A673 (cell line): ENCODE measurements at regions not wholly inside any gene's neighbourhood (a gene's known extent, or its start where the extent isn't known, plus 50 kb on each side); places are given as distances from the start of the nearest gene placed in this dataset.

Source experiments
- BruUV-seq: library from RNA; stranded (reverse); fragments of 400-500 nt; replicated peaks from 2 replicates; lab custom pipeline; 2021; lab: Mats Ljungman, UMichigan
- CTCF ChIA-PET: fragments of 300-600 bp; sonication (Branson Sonifier 250); formaldehyde crosslinking; loops from one replicate; lab custom pipeline; 2022; ENCODE audit warnings: antibody characterized with exemption; lab: Charles Lee
- POLR2A ChIA-PET: fragments of 300-600 bp; sonication (Branson Sonifier 250); formaldehyde crosslinking; loops from one replicate; lab custom pipeline; 2022; ENCODE audit warnings: antibody characterized with exemption; ENCODE audit not compliant: low non-redundant PET; lab: Charles Lee
- DNase-seq: peaks from one replicate; pipeline ENCODE4 v3.0.0-alpha.2; 2015; ENCODE audit warnings: low spot score
- H3K27ac ChIP-seq: fragments of 200-600 bp; sonication (generic); 2 replicates; pipeline ENCODE4 v1.5.1; 2016; ENCODE audit warnings: mixed run types, low read depth, mild to moderate bottlenecking, mixed read lengths, antibody characterized with exemption, low read length; ENCODE audit not compliant: poor library complexity, severe bottlenecking
- H3K27me3 ChIP-seq: fragments of 200-600 bp; sonication (generic); replicated peaks from 2 replicates; pipeline ENCODE4 v1.6.1; 2017; ENCODE audit warnings: mixed run types, low read depth, mild to moderate bottlenecking, mixed read lengths, antibody characterized with exemption, low read length; ENCODE audit not compliant: insufficient read depth, poor library complexity
- H3K36me3 ChIP-seq: fragments of 200-600 bp; sonication (generic); 2 replicates; pipeline ENCODE4 v1.6.1; 2016; ENCODE audit warnings: mixed run types, mild to moderate bottlenecking, mixed read lengths, antibody characterized with exemption, low read length; ENCODE audit not compliant: insufficient read depth, poor library complexity, severe bottlenecking
- H3K4me1 ChIP-seq: fragments of 200-600 bp; sonication (generic); 2 replicates; pipeline ENCODE4 v1.6.1; 2017; ENCODE audit warnings: mixed run types, mild to moderate bottlenecking, mixed read lengths, antibody characterized with exemption, low read length; ENCODE audit not compliant: insufficient read depth, poor library complexity, severe bottlenecking
- H3K4me3 ChIP-seq: fragments of 200-600 bp; sonication (generic); 2 replicates; pipeline ENCODE4 v1.5.1; 2016; ENCODE audit warnings: low read depth, mixed run types, mild to moderate bottlenecking, mixed read lengths, low read length; ENCODE audit not compliant: poor library complexity, severe bottlenecking
- H3K9me3 ChIP-seq: fragments of 200-600 bp; sonication (generic); 2 replicates; pipeline ENCODE4 v1.6.1; 2016; ENCODE audit warnings: mixed run types, low read depth, mild to moderate bottlenecking, mixed read lengths, antibody characterized with exemption, low read length; ENCODE audit not compliant: poor library complexity, severe bottlenecking
- EZH2 ChIP-seq: fragments of 200-600 bp; sonication (generic); IDR thresholded peaks from 2 replicates; pipeline ENCODE4 v1.6.1; 2017; ENCODE audit warnings: borderline replicate concordance, low read depth, mild to moderate bottlenecking, mixed read lengths, antibody characterized with exemption, low read length; ENCODE audit not compliant: poor library complexity, severe bottlenecking
- intact Hi-C: fragments of 100-400 bp; cut with micrococcal nuclease; formaldehyde crosslinking; loops from one replicate; pipeline ENCODE4 v1.10.0; 2022; ENCODE audit not compliant: unreplicated experiment
- TF ChIP-seq, protein P1 (sequence below): fragments of 300-800, 200-600 bp; sonication (generic); conservative IDR thresholded peaks from 2 replicates; pipeline ENCODE4 v1.5.1; 2017; ENCODE audit warnings: low read depth, mild to moderate bottlenecking, antibody characterized with exemption, low read length, moderate library complexity, mixed read lengths

DNA sequence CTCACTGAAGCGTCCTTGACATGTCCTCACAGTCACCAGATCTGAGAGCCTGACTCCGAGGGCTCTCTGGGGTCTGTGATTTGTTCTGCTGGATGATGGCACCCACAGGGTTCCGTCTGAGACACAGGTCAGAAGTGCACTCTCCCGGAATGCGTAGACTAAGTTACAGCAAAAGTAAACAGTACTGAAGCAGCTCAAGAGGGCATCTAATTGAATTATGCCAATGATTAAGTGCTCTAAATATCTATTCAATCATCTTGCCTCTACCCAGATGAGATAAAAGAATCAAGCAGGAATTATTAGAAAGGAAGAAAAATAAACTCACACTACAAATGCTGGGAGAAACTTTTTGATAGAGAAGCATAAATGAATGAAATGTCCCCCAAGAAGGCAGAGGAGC, 544.1 kb downstream of the SOX11 start:
- intact Hi-C loops, result no loop called here
- POLR2A ChIA-PET, result no interaction called here
- Histone ChIP-seq H3K4me3 (no peak overlapping the region), H3K4me1 (no peaks in the 10 kb centered on the region), H3K27ac (no peak overlapping the region), H3K36me3 (no peaks in the 10 kb centered on the region), H3K9me3 (peaks cover 3% of the 10 kb centered on the region), H3K27me3 (no peaks in the 10 kb centered on the region)
- CTCF ChIA-PET, result no interaction called here
- no peak for DNase-seq
- no TSS peak for BruUV-seq
- TF ChIP-seq EZH2, result no peak
- TF ChIP-seq, protein P1, sequence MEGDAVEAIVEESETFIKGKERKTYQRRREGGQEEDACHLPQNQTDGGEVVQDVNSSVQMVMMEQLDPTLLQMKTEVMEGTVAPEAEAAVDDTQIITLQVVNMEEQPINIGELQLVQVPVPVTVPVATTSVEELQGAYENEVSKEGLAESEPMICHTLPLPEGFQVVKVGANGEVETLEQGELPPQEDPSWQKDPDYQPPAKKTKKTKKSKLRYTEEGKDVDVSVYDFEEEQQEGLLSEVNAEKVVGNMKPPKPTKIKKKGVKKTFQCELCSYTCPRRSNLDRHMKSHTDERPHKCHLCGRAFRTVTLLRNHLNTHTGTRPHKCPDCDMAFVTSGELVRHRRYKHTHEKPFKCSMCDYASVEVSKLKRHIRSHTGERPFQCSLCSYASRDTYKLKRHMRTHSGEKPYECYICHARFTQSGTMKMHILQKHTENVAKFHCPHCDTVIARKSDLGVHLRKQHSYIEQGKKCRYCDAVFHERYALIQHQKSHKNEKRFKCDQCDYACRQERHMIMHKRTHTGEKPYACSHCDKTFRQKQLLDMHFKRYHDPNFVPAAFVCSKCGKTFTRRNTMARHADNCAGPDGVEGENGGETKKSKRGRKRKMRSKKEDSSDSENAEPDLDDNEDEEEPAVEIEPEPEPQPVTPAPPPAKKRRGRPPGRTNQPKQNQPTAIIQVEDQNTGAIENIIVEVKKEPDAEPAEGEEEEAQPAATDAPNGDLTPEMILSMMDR, result no peak

DNA sequence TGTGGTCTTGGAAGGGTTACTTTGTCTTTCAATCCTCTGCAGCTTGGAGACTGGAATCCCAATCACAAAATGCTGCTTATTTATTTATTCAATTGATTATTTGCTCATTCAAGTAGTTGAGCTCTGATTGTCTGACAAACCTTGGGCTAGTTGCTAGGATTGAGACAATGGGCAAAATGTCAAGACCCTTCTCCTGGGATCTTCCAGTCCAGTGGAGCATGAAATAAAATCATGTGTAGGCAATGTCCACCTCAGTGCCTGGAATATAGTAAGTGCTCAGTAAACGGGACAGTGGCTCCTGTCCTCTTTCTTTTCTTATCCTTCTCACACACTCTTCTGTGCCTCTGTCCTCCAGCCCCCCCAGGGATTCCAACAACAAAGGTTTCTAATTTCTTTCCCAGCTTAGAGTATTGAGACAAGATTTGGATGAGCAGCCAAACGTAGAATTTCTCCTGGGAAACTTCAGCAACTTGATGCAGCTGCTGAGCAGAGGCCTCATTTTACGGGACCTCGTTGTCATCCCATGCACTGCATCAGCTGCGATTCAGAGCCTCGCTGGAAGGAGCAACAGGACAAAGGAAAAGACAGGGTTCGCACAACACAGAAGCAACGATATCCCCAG, 545.0 kb downstream of the SOX11 start:
- Histone ChIP-seq H3K36me3 (no peaks in the 10 kb centered on the region), H3K9me3 (peaks cover 3% of the 10 kb centered on the region), H3K4me1 (no peaks in the 10 kb centered on the region), H3K27me3 (no peaks in the 10 kb centered on the region), H3K27ac (no peak overlapping the region), H3K4me3 (no peak overlapping the region)
- ChIA-PET POLR2A (no interaction called here), CTCF (no interaction called here)
- DNase-seq, result no peak
- TF ChIP-seq, protein P1, result no peak
- no peak for TF ChIP-seq EZH2
- no TSS peak for BruUV-seq
- intact Hi-C loops, result no loop called here

DNA sequence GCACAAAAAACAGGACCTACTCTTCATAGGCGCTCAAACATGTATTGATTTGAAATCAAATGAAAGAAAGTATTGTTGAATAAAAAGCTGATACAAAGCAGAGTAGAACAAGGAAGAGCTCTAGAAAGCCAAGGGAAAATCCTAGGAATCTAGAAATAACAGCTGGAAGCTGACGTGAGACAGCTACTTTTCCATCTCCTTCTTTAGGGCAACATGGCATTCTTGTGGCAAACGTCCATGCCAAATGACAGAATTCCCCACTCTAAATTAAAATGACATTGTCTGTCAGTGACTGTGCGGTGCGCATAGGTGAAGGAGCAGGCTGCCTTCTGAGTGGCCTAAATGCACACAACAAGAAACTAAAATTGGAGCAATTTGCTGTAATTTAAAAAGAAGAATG, 557.4 kb downstream of the SOX11 start:
- Histone ChIP-seq H3K4me3 (no peak overlapping the region), H3K9me3 (no peaks in the 10 kb centered on the region), H3K4me1 (no peaks in the 10 kb centered on the region), H3K36me3 (no peaks in the 10 kb centered on the region), H3K27me3 (no peaks in the 10 kb centered on the region), H3K27ac (no peak overlapping the region)
- DNase-seq, result no peak
- TF ChIP-seq EZH2, result no peak
- TF ChIP-seq, protein P1, result no peak
- intact Hi-C loops, result no loop called here
- CTCF ChIA-PET, result no interaction called here
- POLR2A ChIA-PET, result no interaction called here
- BruUV-seq, result no TSS peak
